ENCODE measurements at regions not wholly inside any gene's neighbourhood (a gene's known extent, or its start where the extent isn't known, plus 50 kb on each side); places are given as distances from the start of the nearest gene placed in this dataset.

DNA sequence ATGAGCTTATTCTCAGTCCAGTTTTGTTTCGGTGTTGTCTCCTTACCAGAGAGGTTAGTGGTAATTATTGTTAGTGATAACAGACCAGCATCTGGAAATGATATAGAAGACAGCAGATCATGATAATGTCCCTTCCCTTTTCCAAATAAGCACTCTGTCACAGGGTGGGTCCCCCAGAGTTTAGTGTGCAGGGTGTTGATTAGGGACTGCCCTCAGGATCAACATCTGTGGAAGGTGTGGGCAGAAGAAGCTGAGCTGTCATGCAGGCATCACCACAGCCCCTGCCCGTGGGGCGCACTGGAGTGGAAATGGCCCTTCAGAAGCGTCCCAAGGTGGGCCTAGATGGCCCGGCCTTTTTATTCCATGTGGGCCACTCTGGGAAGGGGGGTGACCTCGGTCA, 67.6 kb upstream of the DTNBP1 start:
- Histone ChIP-seq H3K36me3 (ENCODE audit: control insufficient read depth in 2 of 3, insufficient read depth in 3 of 3, low read length in 3 of 3) (no peaks in the 10 kb centered on the region), H3K9me3 (ENCODE audit: control insufficient read depth in 2 of 3, insufficient read depth in 1 of 3, low read length in 3 of 3) (no peaks in the 10 kb centered on the region), H3K27ac (ENCODE audit: low read depth in 2 of 2, low read length in 2 of 2) (no peak overlapping the region), H3K9ac (ENCODE audit: low read length in 3 of 3) (no peak overlapping the region), H3K27me3 (ENCODE audit: control insufficient read depth, insufficient read depth, low read length) (no peaks in the 10 kb centered on the region), H3K4me1 (ENCODE audit: control insufficient read depth in 2 of 3, insufficient read depth in 2 of 3, low read depth in 1 of 3, low read length in 3 of 3) (peaks cover 0 to 7% (median 0%) of the 10 kb centered on the region in 3 donors), H3K4me3 (ENCODE audit: low read length in 3 of 3) (no peak overlapping the region)
- FAIRE-seq (no peak), DNase-seq (no peak)
- intact Hi-C loops (cut with DNase I), result no loop called here
- TF ChIP-seq, protein P1, sequence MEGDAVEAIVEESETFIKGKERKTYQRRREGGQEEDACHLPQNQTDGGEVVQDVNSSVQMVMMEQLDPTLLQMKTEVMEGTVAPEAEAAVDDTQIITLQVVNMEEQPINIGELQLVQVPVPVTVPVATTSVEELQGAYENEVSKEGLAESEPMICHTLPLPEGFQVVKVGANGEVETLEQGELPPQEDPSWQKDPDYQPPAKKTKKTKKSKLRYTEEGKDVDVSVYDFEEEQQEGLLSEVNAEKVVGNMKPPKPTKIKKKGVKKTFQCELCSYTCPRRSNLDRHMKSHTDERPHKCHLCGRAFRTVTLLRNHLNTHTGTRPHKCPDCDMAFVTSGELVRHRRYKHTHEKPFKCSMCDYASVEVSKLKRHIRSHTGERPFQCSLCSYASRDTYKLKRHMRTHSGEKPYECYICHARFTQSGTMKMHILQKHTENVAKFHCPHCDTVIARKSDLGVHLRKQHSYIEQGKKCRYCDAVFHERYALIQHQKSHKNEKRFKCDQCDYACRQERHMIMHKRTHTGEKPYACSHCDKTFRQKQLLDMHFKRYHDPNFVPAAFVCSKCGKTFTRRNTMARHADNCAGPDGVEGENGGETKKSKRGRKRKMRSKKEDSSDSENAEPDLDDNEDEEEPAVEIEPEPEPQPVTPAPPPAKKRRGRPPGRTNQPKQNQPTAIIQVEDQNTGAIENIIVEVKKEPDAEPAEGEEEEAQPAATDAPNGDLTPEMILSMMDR (IDR thresholded peaks at IDR 0.05; ENCODE audit: borderline replicate concordance, extremely low read depth, insufficient read depth), result no peak

- intact Hi-C loops (cut with DNase I), result no loop called here
- Histone ChIP-seq H3K9ac (ENCODE audit: low read length in 3 of 3) (no peak overlapping the region), H3K9me3 (ENCODE audit: control insufficient read depth in 2 of 3, insufficient read depth in 1 of 3, low read length in 3 of 3) (no peaks in the 10 kb centered on the region), H3K27me3 (ENCODE audit: control insufficient read depth, insufficient read depth, low read length) (no peaks in the 10 kb centered on the region), H3K27ac (ENCODE audit: low read depth in 2 of 2, low read length in 2 of 2) (no peak overlapping the region), H3K36me3 (ENCODE audit: control insufficient read depth in 2 of 3, insufficient read depth in 3 of 3, low read length in 3 of 3) (no peaks in the 10 kb centered on the region), H3K4me3 (ENCODE audit: low read length in 3 of 3) (no peak overlapping the region), H3K4me1 (ENCODE audit: control insufficient read depth in 2 of 3, insufficient read depth in 2 of 3, low read depth in 1 of 3, low read length in 3 of 3) (no peaks in the 10 kb centered on the region)
- no peak for DNase-seq
- FAIRE-seq, result no peak
- TF ChIP-seq, protein P1 (IDR thresholded peaks at IDR 0.05; ENCODE audit: borderline replicate concordance, extremely low read depth, insufficient read depth), result no peak
Observed at GRCh38 chr6:15722731-15723130, 59.9 kb upstream of the DTNBP1 start.

GRCh38 chr6:15716889-15717288, 54.1 kb upstream of the DTNBP1 start:
- H3K27me3 ChIP-seq (ENCODE audit: control insufficient read depth, insufficient read depth, low read length), result no peaks in the 10 kb centered on the region
- FAIRE-seq, result no peak
- no peak overlapping the region for H3K9ac ChIP-seq (ENCODE audit: low read length in 3 of 3)
- no peaks in the 10 kb centered on the region for H3K4me1 ChIP-seq (ENCODE audit: control insufficient read depth in 2 of 3, insufficient read depth in 2 of 3, low read depth in 1 of 3, low read length in 3 of 3)
- H3K27ac ChIP-seq (ENCODE audit: low read depth in 2 of 2, low read length in 2 of 2), result no peak overlapping the region
- TF ChIP-seq, protein P1 (IDR thresholded peaks at IDR 0.05; ENCODE audit: borderline replicate concordance, extremely low read depth, insufficient read depth), result no peak
- DNase-seq, result no peak
- no peaks in the 10 kb centered on the region for H3K36me3 ChIP-seq (ENCODE audit: control insufficient read depth in 2 of 3, insufficient read depth in 3 of 3, low read length in 3 of 3)
- no peak overlapping the region for H3K4me3 ChIP-seq (ENCODE audit: low read length in 3 of 3)
- peaks cover 0 to 4% (median 0%) of the 10 kb centered on the region in 3 donors for H3K9me3 ChIP-seq (ENCODE audit: control insufficient read depth in 2 of 3, insufficient read depth in 1 of 3, low read length in 3 of 3)
- intact Hi-C loops (cut with DNase I), result no loop called here

GRCh38 chr6:15715851-15716250, 53.0 kb upstream of the DTNBP1 start:
- intact Hi-C loops (cut with DNase I), result no loop called here
- H3K36me3 ChIP-seq (ENCODE audit: control insufficient read depth in 2 of 3, insufficient read depth in 3 of 3, low read length in 3 of 3), result no peaks in the 10 kb centered on the region

More at GRCh38 chr6:15715851-15716250, 53.0 kb upstream of the DTNBP1 start:
- DNase-seq, result no peak
- Histone ChIP-seq H3K27ac (ENCODE audit: low read depth in 2 of 2, low read length in 2 of 2) (no peak overlapping the region), H3K9me3 (ENCODE audit: control insufficient read depth in 2 of 3, insufficient read depth in 1 of 3, low read length in 3 of 3) (peaks cover 0 to 4% (median 0%) of the 10 kb centered on the region in 3 donors), H3K4me3 (ENCODE audit: low read length in 3 of 3) (no peak overlapping the region), H3K9ac (ENCODE audit: low read length in 3 of 3) (no peak overlapping the region), H3K4me1 (ENCODE audit: control insufficient read depth in 2 of 3, insufficient read depth in 2 of 3, low read depth in 1 of 3, low read length in 3 of 3) (no peaks in the 10 kb centered on the region), H3K27me3 (ENCODE audit: control insufficient read depth, insufficient read depth, low read length) (no peaks in the 10 kb centered on the region)
- TF ChIP-seq, protein P1 (IDR thresholded peaks at IDR 0.05; ENCODE audit: borderline replicate concordance, extremely low read depth, insufficient read depth), result no peak
- FAIRE-seq, result no peak

All from kidney (tissue), 13 donors.